Endothelial cell of hepatic sinusoid (primary cell): ENCODE measurements at regions not wholly inside any gene's neighbourhood (a gene's known extent, or its start where the extent isn't known, plus 50 kb on each side); places are given as distances from the start of the nearest gene placed in this dataset.
"Not testable (repeated sequence)": the region's sequence is repeated elsewhere in the genome, so short reads cannot be mapped to it uniquely, and the experiment has no call there.

ENCODE experiments used
- in situ Hi-C: cut with HindIII; loops from 2 replicates; pipeline ENCODE4 v1.10.0; 2017; ENCODE audit warnings: low sequenced_read_pairs

DNA sequence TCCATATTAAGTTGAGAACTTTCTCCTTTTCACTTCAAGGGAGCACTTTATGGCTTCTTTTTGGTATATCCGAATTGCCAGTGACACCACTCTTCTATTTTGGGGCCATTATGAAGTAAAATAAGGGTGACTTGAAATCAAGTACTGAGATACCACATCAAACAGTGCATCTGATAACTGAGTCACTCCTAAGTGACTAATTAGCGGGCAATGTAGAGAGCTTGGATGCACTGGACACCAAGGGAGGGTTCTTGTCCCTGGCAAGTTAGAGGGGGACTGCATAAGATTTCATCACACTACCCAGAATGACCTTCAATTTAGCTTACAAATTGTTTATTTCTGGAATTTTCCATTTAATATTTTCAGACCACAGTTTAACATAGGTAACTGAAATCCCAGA is 813.9 kb upstream of the CDH10 start:
- in situ Hi-C loops = no loop called here

GRCh38 chr5:25453500-25453899 is 808.7 kb upstream of the CDH10 start:
- in situ Hi-C loops = no loop called here

DNA sequence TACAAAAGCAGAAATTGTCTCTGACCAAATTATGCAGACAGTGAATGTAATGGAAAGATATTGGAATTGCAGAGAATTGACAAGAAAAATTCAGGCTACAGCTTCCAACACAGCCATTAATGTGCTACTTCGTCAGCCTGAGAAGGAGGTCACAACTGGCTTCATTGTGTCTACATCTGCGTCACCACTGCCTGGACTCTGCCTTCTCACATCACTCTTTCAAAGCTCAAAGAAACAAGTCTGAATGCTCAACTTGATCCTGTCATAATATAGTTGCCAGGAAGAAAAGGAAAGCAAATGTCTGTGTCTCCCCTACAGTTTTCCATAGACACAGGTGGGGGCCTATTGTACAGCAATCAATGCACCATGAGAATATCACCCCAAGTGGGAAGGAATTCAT is 806.5 kb upstream of the CDH10 start:
- in situ Hi-C loops = no loop called here

DNA sequence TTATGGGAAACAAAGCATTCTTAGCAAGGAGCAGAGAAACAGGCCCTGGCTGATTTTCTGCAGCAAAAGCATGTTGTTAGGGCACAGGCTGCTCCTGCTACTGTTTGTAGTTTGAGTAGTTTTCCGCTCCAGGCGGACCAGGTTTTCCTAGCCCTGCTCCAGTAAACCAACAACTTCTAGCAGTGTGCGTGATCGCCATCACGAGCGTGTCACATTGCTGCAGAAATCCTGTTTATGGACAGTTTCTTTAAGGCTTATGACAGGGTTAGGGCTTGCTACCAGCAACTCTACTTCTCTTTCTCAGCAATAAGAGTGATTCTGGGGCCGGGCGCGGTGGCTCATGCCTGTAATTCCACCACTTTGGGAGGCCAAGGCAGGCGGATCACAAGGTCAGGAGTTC is 803.9 kb upstream of the CDH10 start:
- in situ Hi-C loops = no loop called here

DNA sequence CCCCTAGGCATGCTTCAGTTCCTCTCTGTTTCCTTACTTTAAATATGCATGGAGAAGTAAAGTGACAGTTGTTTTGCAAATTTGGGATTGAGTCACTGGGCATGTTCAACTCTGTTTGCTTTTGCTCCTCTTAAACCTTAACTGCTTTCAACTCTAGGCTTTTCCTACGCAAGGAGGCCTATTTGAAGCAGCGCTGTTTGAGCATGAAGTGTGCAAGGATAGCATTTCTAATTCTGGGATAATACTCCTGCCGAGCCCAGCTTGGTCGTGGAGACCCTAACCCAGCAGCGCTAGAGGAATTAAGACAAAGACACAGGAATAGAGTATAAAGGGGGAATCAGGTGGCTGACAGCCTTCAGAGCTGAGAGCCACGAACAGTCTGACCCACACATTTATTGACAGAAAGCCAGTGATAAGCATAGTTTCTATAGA is 803.4 kb upstream of the CDH10 start:
- in situ Hi-C loops = no loop called here

DNA sequence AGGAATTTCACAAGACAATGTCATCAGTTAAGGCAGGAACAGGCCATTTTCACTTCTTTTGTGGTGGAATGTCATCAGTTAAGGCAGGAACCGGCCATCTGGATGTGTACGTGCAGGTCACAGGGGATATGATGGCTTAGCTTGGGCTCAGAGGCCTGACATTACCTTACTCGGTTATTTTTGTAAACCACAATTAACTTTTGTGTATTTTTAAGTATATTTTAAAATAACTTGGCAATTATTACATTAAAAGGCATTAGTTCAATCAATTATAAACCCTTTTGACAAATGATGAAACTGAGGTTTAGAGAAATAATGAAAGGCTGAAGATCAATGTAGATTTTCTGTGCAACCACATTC is 801.3 kb upstream of the CDH10 start:
- in situ Hi-C loops = not testable (repeated sequence)

- in situ Hi-C loops = not testable (repeated sequence)
Measured at GRCh38 chr5:25445381-25446060, 800.7 kb upstream of the CDH10 start.

DNA sequence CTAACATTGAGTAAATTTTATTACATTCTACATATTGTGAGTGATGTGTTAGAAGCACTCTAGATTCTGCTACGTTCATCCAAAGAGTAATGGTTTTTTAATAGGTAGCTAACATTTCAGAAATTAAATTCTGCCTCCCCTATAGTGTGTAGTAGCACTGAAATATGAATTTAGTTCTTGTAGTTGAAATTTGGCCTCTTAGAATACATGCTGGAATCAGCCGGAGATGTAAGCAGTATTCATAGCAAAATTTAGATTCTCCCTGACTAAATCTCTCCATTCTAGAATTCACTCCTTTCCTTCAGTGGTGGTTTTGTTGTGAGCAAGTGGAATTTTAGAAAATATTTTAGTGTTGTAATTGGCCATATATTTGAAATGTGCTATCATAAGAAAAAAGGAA is 799.9 kb upstream of the CDH10 start:
- in situ Hi-C loops = no loop called here

- in situ Hi-C loops = no loop called here
Measured at GRCh38 chr5:25441810-25442209, 797.0 kb upstream of the CDH10 start.

GRCh38 chr5:25439025-25439424 is 794.2 kb upstream of the CDH10 start:
- in situ Hi-C loops = no loop called here

DNA sequence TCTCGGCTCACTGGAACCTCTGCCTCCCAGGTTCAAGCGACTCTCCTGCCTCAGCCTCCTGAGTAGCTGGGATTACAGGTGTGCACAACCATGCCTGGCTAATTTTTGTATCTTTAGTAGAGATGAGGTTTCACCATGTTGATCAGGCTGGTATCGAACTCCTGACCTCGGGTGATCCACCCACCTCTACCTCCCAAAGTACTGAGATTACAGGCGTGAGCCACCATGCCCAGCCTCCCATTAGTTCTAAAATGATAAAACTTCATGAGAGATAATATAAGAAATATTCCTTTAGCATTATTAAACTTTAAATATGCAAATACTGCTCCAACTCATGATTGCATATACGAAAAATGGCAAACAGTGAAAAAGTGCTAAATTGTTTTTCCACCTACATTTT is 793.6 kb upstream of the CDH10 start:
- in situ Hi-C loops = not testable (repeated sequence)

GRCh38 chr5:25436452-25436851 is 791.7 kb upstream of the CDH10 start:
- in situ Hi-C loops = no loop called here

DNA sequence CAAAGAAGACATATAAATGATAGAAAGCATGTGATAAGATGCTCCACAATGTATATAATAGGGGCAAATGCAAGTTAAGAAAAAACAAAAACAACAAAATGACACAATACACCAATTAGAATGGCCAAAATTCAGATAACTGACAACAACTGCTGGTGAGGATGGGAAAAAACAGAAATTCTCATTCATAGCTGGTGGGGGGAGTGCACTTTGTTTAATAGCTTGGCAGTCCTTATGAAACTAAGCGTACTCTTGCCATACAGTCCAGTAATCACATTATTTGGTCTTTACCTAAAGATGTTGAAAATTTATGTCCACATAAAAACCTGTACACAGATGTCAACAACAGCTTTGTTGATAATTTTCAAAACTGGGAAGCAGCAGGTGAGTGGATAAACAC is 791.1 kb upstream of the CDH10 start:
- in situ Hi-C loops = no loop called here

DNA sequence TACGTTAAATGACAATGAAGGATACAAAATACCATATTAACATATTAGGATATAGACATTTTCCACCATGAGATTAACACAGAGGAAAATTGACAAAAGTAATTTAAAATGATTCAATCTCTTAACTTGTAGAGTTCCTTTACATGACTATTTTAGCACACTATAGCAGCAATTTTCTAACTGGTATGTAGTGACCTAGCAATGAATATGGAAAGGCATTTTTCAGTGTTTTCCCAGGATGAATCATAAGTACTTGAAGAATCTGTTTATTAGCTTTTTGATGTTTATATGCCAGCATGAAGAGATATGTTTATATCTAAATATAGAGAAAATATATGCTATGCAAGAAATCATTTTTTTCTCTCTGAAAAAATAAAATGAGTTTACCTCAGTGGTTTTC is 782.5 kb upstream of the CDH10 start:
- in situ Hi-C loops = no loop called here

DNA sequence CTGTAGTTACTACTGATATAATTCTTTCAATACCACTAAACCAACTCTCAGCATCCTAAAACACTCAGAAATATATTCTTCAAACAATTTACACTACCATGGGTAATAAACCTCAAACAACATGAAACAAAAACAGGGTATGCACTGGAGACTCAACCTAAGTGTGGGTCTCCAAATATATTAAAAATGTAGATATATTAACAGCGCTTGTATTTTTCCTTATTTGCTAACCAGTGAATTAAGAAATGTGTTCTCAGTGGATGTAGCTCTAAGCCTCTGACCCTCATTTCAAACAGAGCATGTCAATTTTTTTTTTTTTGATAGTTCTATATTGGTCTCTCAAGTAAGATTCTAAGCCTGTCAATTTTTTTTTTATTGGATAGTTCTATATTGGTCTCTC is 778.5 kb upstream of the CDH10 start:
- in situ Hi-C loops = no loop called here

- in situ Hi-C loops = no loop called here
Measured at GRCh38 chr5:25419684-25420083, 774.9 kb upstream of the CDH10 start.

DNA sequence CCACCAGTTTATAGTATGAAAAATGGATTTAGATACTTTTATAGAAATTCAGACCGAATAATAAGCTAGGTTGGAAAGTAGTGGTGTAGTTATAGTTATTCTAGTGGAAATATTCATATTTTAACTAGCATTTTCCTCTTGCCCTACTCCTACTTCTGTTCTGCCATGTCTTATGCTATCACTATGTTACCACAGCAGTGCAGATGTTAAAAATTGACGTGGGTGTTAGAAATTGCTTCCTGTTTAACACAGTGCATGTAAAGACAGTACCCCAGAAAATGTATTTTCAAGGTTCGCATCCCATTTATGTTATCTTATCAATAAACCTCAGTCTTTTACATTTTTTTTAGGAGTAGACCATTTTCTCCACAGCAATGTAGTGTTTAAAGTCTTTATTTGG is 774.2 kb upstream of the CDH10 start:
- in situ Hi-C loops = no loop called here

- in situ Hi-C loops = no loop called here
Measured at GRCh38 chr5:25418319-25418859, 773.6 kb upstream of the CDH10 start.

DNA sequence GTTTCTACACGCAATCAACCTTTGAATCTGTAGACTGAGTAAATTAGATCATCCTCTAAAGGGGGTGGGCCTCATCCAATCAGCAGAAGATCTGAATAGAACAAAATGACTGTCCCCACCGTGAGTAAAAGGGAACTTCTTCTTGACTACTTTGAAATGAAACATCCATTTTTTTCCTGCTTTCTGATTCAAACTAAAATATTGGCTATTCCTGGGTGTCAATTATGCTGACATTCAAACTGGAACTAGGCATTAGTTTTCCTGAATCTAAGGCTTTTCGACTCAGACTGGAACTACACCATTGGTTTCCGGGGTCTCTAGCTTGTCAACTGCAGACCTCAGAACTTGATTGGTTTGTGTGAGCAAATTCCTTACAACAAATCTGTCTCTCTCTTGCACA is 772.2 kb upstream of the CDH10 start:
- in situ Hi-C loops = no loop called here

GRCh38 chr5:25415970-25416369 is 771.2 kb upstream of the CDH10 start:
- in situ Hi-C loops = no loop called here

DNA sequence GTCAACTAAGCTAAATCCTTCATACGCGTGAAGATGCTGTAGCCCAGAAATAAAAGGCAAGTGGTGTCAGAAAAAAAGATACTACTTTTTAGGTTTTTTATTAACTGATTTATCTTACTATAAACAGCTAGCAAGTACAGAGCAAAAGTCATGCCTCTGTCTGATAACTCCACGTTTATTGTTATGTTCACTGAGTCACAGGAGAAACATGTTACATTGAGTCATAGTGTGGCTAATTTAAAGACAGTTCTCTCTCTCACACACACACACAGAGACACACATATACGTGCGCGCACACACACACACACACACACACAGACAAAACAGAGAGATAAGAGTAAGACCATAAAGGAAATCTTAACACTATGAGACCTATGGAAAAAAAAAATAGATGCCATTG is 770.0 kb upstream of the CDH10 start:
- in situ Hi-C loops = no loop called here

DNA sequence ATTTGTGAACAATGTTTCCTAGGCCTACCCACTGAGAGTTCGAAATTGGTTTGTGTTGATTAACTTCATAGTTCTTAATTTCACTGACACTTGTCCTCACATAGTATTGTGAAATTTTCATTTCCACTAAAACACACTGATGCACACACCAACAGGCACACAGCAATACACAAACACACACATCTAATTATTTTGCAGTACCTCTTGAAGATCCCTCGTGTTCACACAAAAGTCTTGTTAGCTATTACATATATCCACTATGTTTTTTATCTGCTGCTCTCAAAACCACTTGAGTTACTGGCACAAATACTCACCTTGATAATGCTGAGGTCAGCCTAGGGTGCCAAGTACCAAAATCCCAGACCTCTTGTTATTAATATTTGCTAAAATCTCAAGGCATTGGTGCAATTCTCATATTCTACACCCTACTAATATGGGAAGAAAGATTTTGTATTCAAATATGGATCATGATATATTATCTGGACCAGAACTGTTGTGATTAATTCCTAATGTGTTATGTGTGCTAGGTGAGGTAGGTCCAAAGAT is 767.4 kb upstream of the CDH10 start:
- in situ Hi-C loops = no loop called here

DNA sequence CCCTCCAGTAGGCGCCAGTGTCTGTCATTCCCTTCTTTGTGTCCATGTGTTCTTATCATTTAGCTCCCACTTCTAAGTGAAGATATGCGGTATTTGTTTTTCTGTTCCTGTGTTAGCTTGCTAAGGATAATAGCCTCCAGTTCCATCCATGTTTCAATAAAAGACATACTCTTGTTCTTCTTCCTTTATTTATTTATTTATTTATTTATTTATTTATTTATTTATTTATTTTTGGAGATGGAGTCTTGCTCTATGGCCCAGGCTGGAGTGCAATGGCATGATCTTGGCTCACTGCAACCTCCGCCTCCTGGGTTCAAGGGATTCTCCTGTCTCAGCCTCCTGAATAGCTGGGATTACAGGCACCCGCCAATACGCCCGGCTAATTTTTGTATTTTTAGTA is 762.6 kb upstream of the CDH10 start:
- in situ Hi-C loops = not testable (repeated sequence)
